AG09309 (cell line): ENCODE measurements at regions not wholly inside any gene's neighbourhood (a gene's known extent, or its start where the extent isn't known, plus 50 kb on each side); places are given as distances from the start of the nearest gene placed in this dataset.
"Not testable (repeated sequence)": the region's sequence is repeated elsewhere in the genome, so short reads cannot be mapped to it uniquely, and the experiment has no call there.

Source experiments
- DNase-seq: peaks from one replicate; pipeline ENCODE4 v3.0.0-alpha.2; 2010; ENCODE audit warnings: low read depth
- H3K4me3 ChIP-seq: 2 replicates; pipeline ENCODE4 v1.5.1; 2011; ENCODE audit warnings: mild to moderate bottlenecking, low read depth, low read length, moderate library complexity; ENCODE audit not compliant: control insufficient read depth
- TF ChIP-seq, protein P1 (sequence below): IDR thresholded peaks from 2 replicates; pipeline ENCODE4 v1.5.1; 2011; ENCODE audit warnings: mild to moderate bottlenecking, low read depth, low read length, inconsistent platforms; ENCODE audit not compliant: insufficient read depth, control insufficient read depth; ENCODE audit errors: missing control alignments

DNA sequence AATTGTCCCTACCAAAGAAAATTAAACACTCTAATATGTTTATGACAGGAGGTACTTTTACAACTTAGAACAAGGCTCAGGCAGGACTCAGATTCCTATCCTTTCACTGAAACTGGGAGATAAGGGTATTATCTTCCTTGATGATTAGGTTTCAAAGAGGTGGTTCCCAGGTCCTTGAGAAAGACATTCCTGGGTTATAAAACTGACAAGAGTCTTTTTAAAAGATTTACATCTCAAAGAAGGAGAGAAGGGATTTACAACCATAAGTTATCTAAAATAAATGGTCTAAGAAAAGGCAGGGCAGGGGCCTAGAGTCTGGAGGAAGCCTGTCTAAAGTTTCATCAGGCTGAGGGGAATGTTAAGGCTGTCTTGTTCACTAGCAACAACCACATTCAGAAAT is 1492.5 kb downstream of the HACE1 start:
- no peak overlapping the region for H3K4me3 ChIP-seq
- DNase-seq, result no peak
- TF ChIP-seq, protein P1, sequence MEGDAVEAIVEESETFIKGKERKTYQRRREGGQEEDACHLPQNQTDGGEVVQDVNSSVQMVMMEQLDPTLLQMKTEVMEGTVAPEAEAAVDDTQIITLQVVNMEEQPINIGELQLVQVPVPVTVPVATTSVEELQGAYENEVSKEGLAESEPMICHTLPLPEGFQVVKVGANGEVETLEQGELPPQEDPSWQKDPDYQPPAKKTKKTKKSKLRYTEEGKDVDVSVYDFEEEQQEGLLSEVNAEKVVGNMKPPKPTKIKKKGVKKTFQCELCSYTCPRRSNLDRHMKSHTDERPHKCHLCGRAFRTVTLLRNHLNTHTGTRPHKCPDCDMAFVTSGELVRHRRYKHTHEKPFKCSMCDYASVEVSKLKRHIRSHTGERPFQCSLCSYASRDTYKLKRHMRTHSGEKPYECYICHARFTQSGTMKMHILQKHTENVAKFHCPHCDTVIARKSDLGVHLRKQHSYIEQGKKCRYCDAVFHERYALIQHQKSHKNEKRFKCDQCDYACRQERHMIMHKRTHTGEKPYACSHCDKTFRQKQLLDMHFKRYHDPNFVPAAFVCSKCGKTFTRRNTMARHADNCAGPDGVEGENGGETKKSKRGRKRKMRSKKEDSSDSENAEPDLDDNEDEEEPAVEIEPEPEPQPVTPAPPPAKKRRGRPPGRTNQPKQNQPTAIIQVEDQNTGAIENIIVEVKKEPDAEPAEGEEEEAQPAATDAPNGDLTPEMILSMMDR, result no peak

DNA sequence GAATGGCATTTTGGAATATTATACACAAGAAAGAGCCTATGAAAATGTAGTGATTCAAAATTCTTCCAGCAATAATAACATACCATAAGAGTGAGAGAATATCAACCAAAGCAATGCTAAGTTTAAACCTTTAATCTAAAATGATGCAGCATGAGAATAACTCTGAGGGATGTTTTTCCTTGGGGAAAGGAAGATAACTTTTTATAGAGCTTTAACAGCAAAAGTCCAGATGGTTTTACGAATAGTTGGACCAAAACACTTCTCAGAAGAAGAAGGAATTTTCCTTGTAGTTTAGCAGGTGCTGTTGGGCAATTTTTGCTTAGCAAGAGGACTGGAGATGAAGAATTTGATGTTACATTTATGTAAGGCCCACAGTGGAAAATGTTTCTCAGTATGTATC is 1503.2 kb downstream of the HACE1 start:
- no peak for DNase-seq
- no peak overlapping the region for H3K4me3 ChIP-seq
- TF ChIP-seq, protein P1, result no peak

DNA sequence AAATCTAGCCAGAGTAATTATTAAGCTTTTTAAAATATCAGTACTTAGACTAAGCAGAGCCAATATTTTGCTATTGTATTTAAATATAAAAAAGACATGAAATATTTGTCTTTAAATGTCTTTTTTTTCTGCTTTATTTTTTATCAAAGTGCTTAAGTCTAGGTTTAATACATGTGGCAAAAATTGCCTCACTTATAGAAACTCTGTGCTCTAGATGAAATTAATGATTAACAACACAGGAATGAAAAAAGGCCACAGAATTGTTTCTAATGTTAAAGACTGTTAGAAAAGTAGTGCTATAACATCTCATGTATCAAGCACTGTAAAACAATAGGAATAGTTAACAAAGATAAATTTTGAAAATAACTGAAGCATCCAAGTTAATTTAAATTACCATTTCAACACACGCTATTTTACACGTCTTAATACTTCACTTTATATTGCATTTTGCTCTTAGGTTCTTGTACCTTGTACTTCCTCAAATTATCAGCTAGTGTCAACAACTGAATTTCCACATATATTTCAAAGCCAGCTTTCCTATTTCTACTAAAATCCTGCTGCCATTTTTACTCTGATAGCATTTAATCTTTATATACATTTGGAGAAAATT is 1515.1 kb downstream of the HACE1 start:
- TF ChIP-seq, protein P1, result no peak
- no peak for DNase-seq
- no peak overlapping the region for H3K4me3 ChIP-seq

DNA sequence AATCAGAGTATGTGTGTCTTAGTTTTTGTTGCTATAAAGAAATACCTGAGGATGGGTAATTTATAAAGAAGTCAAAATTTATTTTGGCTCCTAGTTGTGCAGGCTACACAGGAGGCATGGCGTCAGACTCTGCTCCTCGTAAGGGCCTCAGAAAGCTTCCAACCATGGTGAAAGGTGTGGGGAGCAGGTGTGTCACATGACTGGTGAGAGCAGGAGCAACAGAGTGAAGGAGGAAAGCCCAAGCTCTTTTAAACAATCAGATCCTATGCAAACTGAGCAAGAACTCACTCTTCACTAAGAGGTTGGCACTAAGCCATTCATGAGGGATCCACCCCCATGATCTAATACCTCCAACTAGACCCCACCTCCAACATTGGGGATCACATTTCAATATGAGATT is 1524.3 kb downstream of the HACE1 start:
- no peak for DNase-seq
- TF ChIP-seq, protein P1, result no peak
- no peak overlapping the region for H3K4me3 ChIP-seq

DNA sequence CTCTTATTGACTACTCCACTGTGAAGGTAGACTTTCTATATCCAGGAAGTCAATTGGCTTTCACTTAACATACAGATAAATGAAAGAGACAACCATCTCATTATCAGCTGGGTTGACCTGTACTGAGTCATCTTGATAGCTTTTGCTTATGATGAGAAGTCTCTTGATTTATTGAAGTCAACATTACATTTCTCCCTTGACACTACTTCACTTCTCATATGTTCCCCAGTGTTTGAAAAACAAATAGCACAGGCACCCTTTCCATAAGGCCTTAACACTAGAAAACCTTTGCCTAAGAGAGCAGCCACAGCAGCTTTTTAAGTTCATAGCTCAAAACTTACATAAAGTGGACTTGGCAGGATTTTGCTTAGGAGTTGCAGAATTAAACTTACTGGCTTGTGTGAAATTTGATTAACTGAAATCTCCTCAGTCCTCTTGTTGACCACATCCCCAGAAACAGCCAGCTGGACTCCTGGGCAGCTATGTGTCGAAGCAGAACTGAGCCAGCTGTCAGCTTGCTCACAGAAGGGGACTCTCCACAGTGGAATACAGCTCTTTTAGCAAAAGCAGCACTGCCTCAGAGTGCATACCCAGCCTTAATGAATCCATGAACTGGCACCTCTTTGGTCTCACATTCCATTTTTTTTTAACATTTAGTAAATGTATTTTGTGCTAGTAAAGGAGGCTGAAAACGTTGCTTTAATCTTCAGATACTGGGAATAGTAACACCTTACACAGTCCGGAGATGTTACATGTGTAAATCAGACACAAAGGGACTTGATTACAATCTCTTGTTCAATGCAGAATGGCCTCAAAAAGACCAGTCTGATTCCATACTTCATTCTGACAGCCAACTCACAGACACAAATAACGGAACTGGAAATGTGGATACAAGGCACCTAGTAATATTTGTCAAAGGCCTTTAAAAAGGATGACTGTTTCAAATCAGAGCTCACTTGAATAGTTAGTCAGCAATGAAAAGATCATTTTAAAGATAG is 1532.7 kb downstream of the HACE1 start:
- no peak for DNase-seq
- TF ChIP-seq, protein P1, result no peak

GRCh38 chr6:103313432-103313831 is 1546.3 kb downstream of the HACE1 start:
- DNase-seq, result no peak
- TF ChIP-seq, protein P1, result no peak
- H3K4me3 ChIP-seq, result no peak overlapping the region

More for the DNA sequence above, 1532.7 kb downstream of the HACE1 start:
- no peak overlapping the region for H3K4me3 ChIP-seq

DNA sequence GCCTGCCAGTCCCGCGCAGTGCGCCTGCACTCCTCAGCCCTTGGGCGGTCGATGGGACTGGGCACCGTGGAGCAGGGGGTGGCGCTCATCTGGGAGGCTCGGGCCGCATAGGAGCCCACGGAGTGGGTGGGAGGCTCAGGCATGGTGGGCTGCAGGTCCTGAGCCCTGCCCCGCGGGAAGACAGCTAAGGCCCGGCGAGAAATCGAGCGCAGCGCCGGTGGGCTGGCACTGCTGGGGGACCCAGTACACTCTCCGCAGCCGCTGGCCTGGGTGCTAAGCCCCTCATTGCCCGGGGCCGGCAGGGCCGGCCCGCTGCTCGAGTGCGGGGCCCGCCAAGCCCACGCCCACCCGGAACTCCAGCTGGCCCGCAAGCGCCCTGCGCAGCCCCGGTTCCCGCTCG is 1565.3 kb downstream of the HACE1 start:
- not testable (repeated sequence) for H3K4me3 ChIP-seq, DNase-seq
